MG63 (cell line): ENCODE measurements at regions not wholly inside any gene's neighbourhood (a gene's known extent, or its start where the extent isn't known, plus 50 kb on each side); places are given as distances from the start of the nearest gene placed in this dataset.
"Not testable (repeated sequence)": the region's sequence is repeated elsewhere in the genome, so short reads cannot be mapped to it uniquely, and the experiment has no call there.

ENCODE experiments used
- DNase-seq: peaks from one replicate; pipeline ENCODE4 v3.0.0-alpha.2; 2020
- H3K27me3 ChIP-seq: fragments of 250-450 bp; sonication (Bioruptor Pico); 2 replicates; pipeline ENCODE4 v1.5.1; 2020; ENCODE audit warnings: mild to moderate bottlenecking, moderate library complexity
- H3K36me3 ChIP-seq: fragments of 250-450 bp; sonication (Bioruptor Pico); 2 replicates; pipeline ENCODE4 v1.5.1; 2020; ENCODE audit warnings: mild to moderate bottlenecking, moderate library complexity
- H3K4me3 ChIP-seq: fragments of 250-450 bp; sonication (Bioruptor Pico); 2 replicates; pipeline ENCODE4 v1.5.1; 2020; ENCODE audit warnings: mild to moderate bottlenecking, moderate library complexity
- H3K9me3 ChIP-seq: fragments of 250-450 bp; sonication (Bioruptor Pico); 2 replicates; pipeline ENCODE4 v1.5.1; 2020; ENCODE audit warnings: mild to moderate bottlenecking, moderate library complexity

- no peak overlapping the region for H3K4me3 ChIP-seq
- no peaks in the 10 kb centered on the region for H3K27me3 ChIP-seq
These were observed 181.3 kb downstream of the UXS1 start for GRCh38 chr2:106012591-106013347.

GRCh38 chr2:106012001-106012590 lies 182.0 kb downstream of the UXS1 start:
- Histone ChIP-seq H3K36me3 (no peaks in the 10 kb centered on the region), H3K27me3 (no peaks in the 10 kb centered on the region), H3K4me3 (no peak overlapping the region), H3K9me3 (no peaks in the 10 kb centered on the region)
- no peak for DNase-seq

More at GRCh38 chr2:106012591-106013347, 181.3 kb downstream of the UXS1 start:
- H3K36me3 ChIP-seq: no peaks in the 10 kb centered on the region
- H3K9me3 ChIP-seq: no peaks in the 10 kb centered on the region
- DNase-seq: no peak

GRCh38 chr2:106011380-106011779 lies 182.7 kb downstream of the UXS1 start:
- no peaks in the 10 kb centered on the region for H3K9me3 ChIP-seq
- no peaks in the 10 kb centered on the region for H3K27me3 ChIP-seq
- H3K4me3 ChIP-seq: no peak overlapping the region
- DNase-seq: no peak
- H3K36me3 ChIP-seq: no peaks in the 10 kb centered on the region

GRCh38 chr2:106010818-106011355 lies 183.2 kb downstream of the UXS1 start:
- Histone ChIP-seq H3K27me3 (no peaks in the 10 kb centered on the region), H3K36me3 (no peaks in the 10 kb centered on the region), H3K9me3 (no peaks in the 10 kb centered on the region), H3K4me3 (no peak overlapping the region)
- no peak for DNase-seq

- Histone ChIP-seq H3K36me3 (no peaks in the 10 kb centered on the region), H3K9me3 (no peaks in the 10 kb centered on the region; the same call in none of the 2 replicates), H3K4me3 (no peak overlapping the region), H3K27me3 (no peaks in the 10 kb centered on the region)
- no peak for DNase-seq
These were observed 185.0 kb downstream of the UXS1 start for GRCh38 chr2:106009096-106009495.

- Histone ChIP-seq H3K9me3 (no peaks in the 10 kb centered on the region; the same call in none of the 2 replicates), H3K27me3 (no peaks in the 10 kb centered on the region), H3K4me3 (no peak overlapping the region), H3K36me3 (no peaks in the 10 kb centered on the region)
- no peak for DNase-seq
These were observed 189.2 kb downstream of the UXS1 start for GRCh38 chr2:106004851-106005250.

- no peak for DNase-seq
- H3K9me3 ChIP-seq: no peaks in the 10 kb centered on the region; the same call in none of the 2 replicates
- H3K36me3 ChIP-seq: no peaks in the 10 kb centered on the region
- no peaks in the 10 kb centered on the region for H3K27me3 ChIP-seq
- no peak overlapping the region for H3K4me3 ChIP-seq
These were observed 194.7 kb downstream of the UXS1 start for GRCh38 chr2:105999211-105999989.

- Histone ChIP-seq H3K36me3 (no peaks in the 10 kb centered on the region), H3K4me3 (no peak overlapping the region), H3K9me3 (no peaks in the 10 kb centered on the region; the same call in 1 of the 2 replicates), H3K27me3 (no peaks in the 10 kb centered on the region)
- DNase-seq: no peak
These were observed 196.4 kb downstream of the UXS1 start for GRCh38 chr2:105997711-105998110.

- no peaks in the 10 kb centered on the region for H3K9me3 ChIP-seq
- no peak overlapping the region for H3K4me3 ChIP-seq
- DNase-seq: no peak
- no peaks in the 10 kb centered on the region for H3K27me3 ChIP-seq
- H3K36me3 ChIP-seq: no peaks in the 10 kb centered on the region
These were observed 203.5 kb downstream of the UXS1 start for GRCh38 chr2:105990624-105991023.

GRCh38 chr2:105989803-105990202 lies 204.3 kb downstream of the UXS1 start:
- H3K4me3 ChIP-seq, H3K36me3 ChIP-seq, H3K27me3 ChIP-seq, H3K9me3 ChIP-seq, DNase-seq: not testable (repeated sequence)

GRCh38 chr2:105989070-105989469 lies 205.0 kb downstream of the UXS1 start:
- H3K36me3 ChIP-seq: no peaks in the 10 kb centered on the region
- no peaks in the 10 kb centered on the region for H3K27me3 ChIP-seq
- no peak for DNase-seq
- no peaks in the 10 kb centered on the region for H3K9me3 ChIP-seq
- no peak overlapping the region for H3K4me3 ChIP-seq

- no peak for DNase-seq
- Histone ChIP-seq H3K36me3 (no peaks in the 10 kb centered on the region), H3K4me3 (no peak overlapping the region), H3K27me3 (no peaks in the 10 kb centered on the region), H3K9me3 (no peaks in the 10 kb centered on the region)
These were observed 216.3 kb downstream of the UXS1 start for GRCh38 chr2:105977807-105978206.

GRCh38 chr2:105977212-105977611 lies 216.9 kb downstream of the UXS1 start:
- no peak overlapping the region for H3K4me3 ChIP-seq
- peak; percentile 45 for DNase-seq

GRCh38 chr2:105974812-105975211 lies 219.3 kb downstream of the UXS1 start:
- Histone ChIP-seq H3K9me3 (no peaks in the 10 kb centered on the region), H3K27me3 (no peaks in the 10 kb centered on the region), H3K4me3 (no peak overlapping the region), H3K36me3 (no peaks in the 10 kb centered on the region)
- no peak for DNase-seq

More at GRCh38 chr2:105977212-105977611, 216.9 kb downstream of the UXS1 start:
- Histone ChIP-seq H3K9me3 (no peaks in the 10 kb centered on the region), H3K36me3 (no peaks in the 10 kb centered on the region), H3K27me3 (no peaks in the 10 kb centered on the region)

- DNase-seq: no peak
- Histone ChIP-seq H3K27me3 (no peaks in the 10 kb centered on the region), H3K36me3 (no peaks in the 10 kb centered on the region), H3K4me3 (no peak overlapping the region), H3K9me3 (no peaks in the 10 kb centered on the region)
These were observed 221.2 kb downstream of the UXS1 start for GRCh38 chr2:105972927-105973326.

- Histone ChIP-seq H3K36me3 (no peaks in the 10 kb centered on the region), H3K4me3 (no peak overlapping the region), H3K9me3 (no peaks in the 10 kb centered on the region), H3K27me3 (no peaks in the 10 kb centered on the region)
- DNase-seq: no peak
These were observed 221.9 kb downstream of the UXS1 start for GRCh38 chr2:105972246-105972645.

- Histone ChIP-seq H3K4me3 (no peak overlapping the region), H3K27me3 (no peaks in the 10 kb centered on the region), H3K9me3 (no peaks in the 10 kb centered on the region), H3K36me3 (no peaks in the 10 kb centered on the region)
- DNase-seq: no peak
These were observed 224.5 kb downstream of the UXS1 start for GRCh38 chr2:105969552-105969951.
